ENCODE measurements at regions not wholly inside any gene's neighbourhood (a gene's known extent, or its start where the extent isn't known, plus 50 kb on each side); places are given as distances from the start of the nearest gene placed in this dataset.

DNA sequence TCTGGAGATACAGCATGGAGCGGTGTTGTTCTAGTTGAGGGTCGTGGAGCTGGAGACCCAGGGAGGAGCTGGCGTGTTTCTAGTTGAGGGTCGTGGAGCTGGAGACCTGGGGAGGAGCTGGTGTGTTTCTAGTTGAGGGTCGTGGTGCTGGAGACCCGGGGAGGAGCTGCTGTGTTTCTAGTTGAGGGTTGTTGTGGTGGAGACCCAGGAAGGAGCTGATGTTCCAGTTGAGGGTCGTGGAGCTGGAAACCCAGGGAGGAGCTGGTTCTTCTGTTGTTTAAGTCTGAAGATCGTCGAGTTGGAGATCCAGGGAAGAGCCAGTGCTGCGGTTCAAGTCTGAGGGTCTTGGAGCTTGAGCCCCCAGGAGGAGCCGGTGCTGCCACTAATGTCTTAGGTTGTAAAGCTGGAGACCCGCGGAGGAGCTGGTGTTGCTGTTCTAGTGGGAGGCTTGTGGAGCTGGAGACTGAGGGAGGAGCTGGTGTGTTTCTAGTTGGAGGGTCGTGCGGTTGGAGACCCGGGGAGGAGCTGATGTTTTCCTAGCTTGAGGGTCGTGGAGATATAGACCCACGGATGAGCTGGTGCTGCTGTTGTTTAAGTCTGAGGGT lies 155.3 kb downstream of the RTP5 start (continued):
- TF ChIP-seq BCL11A (IDR thresholded peaks at IDR 0.05; ENCODE audit: low read depth in 2 of 2, low read length in 2 of 2): no peak
- TF ChIP-seq CBX5 (IDR thresholded peaks at IDR 0.05; ENCODE audit: low read depth, low read length): no peak
- TF ChIP-seq NRF1 (IDR thresholded peaks at IDR 0.05; ENCODE audit: low read depth, low read length): no peak

All from H1 (cell line).